Neutrophil (primary cell): ENCODE measurements at regions not wholly inside any gene's neighbourhood (a gene's known extent, or its start where the extent isn't known, plus 50 kb on each side); places are given as distances from the start of the nearest gene placed in this dataset.

Experiments
- H3K27ac ChIP-seq: fragments of 200-600 bp; sonication (generic); 2 replicates; pipeline ENCODE4 v1.5.1; 2016; ENCODE audit warnings: mild to moderate bottlenecking, moderate library complexity
- H3K27me3 ChIP-seq: fragments of 200-600 bp; sonication (generic); 2 replicates; pipeline ENCODE4 v1.6.0; 2016; ENCODE audit warnings: mild to moderate bottlenecking
- H3K36me3 ChIP-seq: fragments of 200-600 bp; sonication (generic); 2 replicates; pipeline ENCODE4 v1.5.1; 2017
- H3K4me1 ChIP-seq, 2 experiments: fragments of 200-600 bp in 1 of 2; sonication (generic) in 1 of 2; 1 replicate in 1 of 2; 2 replicates in 1 of 2; pipeline versions ENCODE4 v1.5.1 to v1.6.1; 2013 to 2016; ENCODE audit warnings: low read depth in 1 of 2, low read length in 1 of 2, mild to moderate bottlenecking in 1 of 2, moderate library complexity in 1 of 2; ENCODE audit not compliant: control insufficient read depth in 1 of 2, insufficient read depth in 1 of 2
- H3K4me3 ChIP-seq, 2 experiments: fragments of 200-600 bp in 1 of 2; sonication (generic) in 1 of 2; 1 replicate in 1 of 2; 2 replicates in 1 of 2; pipeline ENCODE4 v1.5.1; 2013 to 2016; ENCODE audit warnings: low read depth in 1 of 2, low read length in 1 of 2, mild to moderate bottlenecking in 1 of 2, moderate library complexity in 1 of 2
- H3K9me3 ChIP-seq: fragments of 200-600 bp; sonication (generic); 2 replicates; pipeline ENCODE4 v1.5.1; 2016
- CTCF ChIP-seq: fragments of 200-600 bp; sonication (generic); IDR thresholded peaks from 2 replicates; pipeline ENCODE4 v1.5.1; 2016; ENCODE audit warnings: antibody characterized with exemption

GRCh38 chr5:62685221-62685620, 106.6 kb downstream of the LRRC70 start:
- no peaks in the 10 kb centered on the region for H3K27me3 ChIP-seq
- no peak for TF ChIP-seq CTCF
- H3K4me3 ChIP-seq, result no peak overlapping the region
- H3K36me3 ChIP-seq, result no peaks in the 10 kb centered on the region
- peaks cover 21 to 24% of the 10 kb centered on the region in 2 experiments for H3K4me1 ChIP-seq
- no peaks in the 10 kb centered on the region for H3K9me3 ChIP-seq
- H3K27ac ChIP-seq, result no peak overlapping the region

GRCh38 chr5:62684310-62684709, 105.7 kb downstream of the LRRC70 start:
- H3K4me1 ChIP-seq, result peaks cover 14 to 15% of the 10 kb centered on the region in 2 experiments
- H3K9me3 ChIP-seq, result no peaks in the 10 kb centered on the region
- no peak overlapping the region for H3K27ac ChIP-seq
- no peak for TF ChIP-seq CTCF
- H3K4me3 ChIP-seq, result no peak overlapping the region
- H3K36me3 ChIP-seq, result no peaks in the 10 kb centered on the region
- H3K27me3 ChIP-seq, result no peaks in the 10 kb centered on the region

- TF ChIP-seq CTCF, result no peak
- H3K4me3 ChIP-seq, result no peak overlapping the region
- H3K27me3 ChIP-seq, result no peaks in the 10 kb centered on the region
- H3K36me3 ChIP-seq, result no peaks in the 10 kb centered on the region
- no peaks in the 10 kb centered on the region for H3K9me3 ChIP-seq
- H3K4me1 ChIP-seq, result peaks cover 11 to 12% of the 10 kb centered on the region in 2 experiments
- no peak overlapping the region for H3K27ac ChIP-seq
Measured at GRCh38 chr5:62682059-62682458, 103.4 kb downstream of the LRRC70 start.

- Histone ChIP-seq H3K9me3 (no peaks in the 10 kb centered on the region), H3K4me1 (peaks cover 11 to 12% of the 10 kb centered on the region in 2 experiments), H3K4me3 (no peak overlapping the region), H3K36me3 (no peaks in the 10 kb centered on the region), H3K27ac (no peak overlapping the region), H3K27me3 (no peaks in the 10 kb centered on the region)
- TF ChIP-seq CTCF, result no peak
Measured at GRCh38 chr5:62681117-62681850, 102.7 kb downstream of the LRRC70 start.

- Histone ChIP-seq H3K4me3 (no peak overlapping the region), H3K36me3 (no peaks in the 10 kb centered on the region), H3K4me1 (peaks cover 11 to 12% of the 10 kb centered on the region in 2 experiments), H3K27me3 (no peaks in the 10 kb centered on the region), H3K27ac (no peak overlapping the region), H3K9me3 (no peaks in the 10 kb centered on the region)
- TF ChIP-seq CTCF, result no peak
Measured at GRCh38 chr5:62680121-62680520, 101.5 kb downstream of the LRRC70 start.
